HepG2 (cell line): ENCODE measurements at regions not wholly inside any gene's neighbourhood (a gene's known extent, or its start where the extent isn't known, plus 50 kb on each side); places are given as distances from the start of the nearest gene placed in this dataset.
"Not testable (repeated sequence)": the region's sequence is repeated elsewhere in the genome, so short reads cannot be mapped to it uniquely, and the experiment has no call there.

Source experiments
- ATAC-seq: fragments of 200-7000 bp; cut with Tn5 transposase; 3 replicates; pipeline ENCODE4 v1.9.1; 2020; ENCODE audit warnings: mild to moderate bottlenecking, moderate library complexity
- BruUV-seq: library from RNA; stranded (reverse); fragments of 400-500 nt; replicated peaks from 2 replicates; lab custom pipeline; 2021; lab: Mats Ljungman, UMichigan
- CTCF ChIA-PET: fragments of 300-600 bp; formaldehyde crosslinking; extraction: SDS; loops from one replicate; lab custom pipeline; 2021; ENCODE audit warnings: low total read pairs, inconsistent platforms, low intra/inter-chr PET ratio; lab: Yijun Ruan, JAX
- POLR2A ChIA-PET: fragments of 350-600 bp; sonication (Branson Sonifier 250); formaldehyde crosslinking; loops from one replicate; lab custom pipeline; 2020; ENCODE audit warnings: antibody characterized with exemption, inconsistent platforms; lab: Yijun Ruan, JAX
- DNase-seq: peaks from one replicate; pipeline ENCODE4 v3.0.0-alpha.2; 2015; ENCODE audit warnings: low spot score
- FAIRE-seq: peaks from 3 replicates; lab custom pipeline; 2011; peaks lifted over from hg19 to GRCh38; lab: Jason Lieb, UNC
- H2AFZ ChIP-seq: one replicate; pipeline ENCODE4 v1.6.1; 2011; ENCODE audit warnings: low read length, inconsistent platforms
- H3K27ac ChIP-seq: fragments of 300-600 bp; 3 replicates; pipeline ENCODE4 v1.8.0; 2011; ENCODE audit warnings: mixed run types, mild to moderate bottlenecking, mixed read lengths, low read length, inconsistent platforms; ENCODE audit not compliant: insufficient read depth; ENCODE audit errors: extremely low read length
- H3K27me3 ChIP-seq, 2 experiments: fragments of 200-600 bp in 1 of 2; 2 replicates in 1 of 2; 3 replicates in 1 of 2; pipeline versions ENCODE4 v1.6.0 to v1.8.0; 2011; ENCODE audit warnings: low read length in 2 of 2, mild to moderate bottlenecking in 2 of 2, moderate library complexity in 2 of 2, inconsistent platforms in 1 of 2; ENCODE audit not compliant: insufficient read depth in 2 of 2, control insufficient read depth in 1 of 2
- H3K36me3 ChIP-seq, 2 experiments: fragments of 200-600 bp in 1 of 2; replicated peaks in 1 of 2; 2 replicates in 1 of 2; 3 replicates in 1 of 2; pipeline versions ENCODE4 v1.5.1 to v1.8.0; 2011; ENCODE audit warnings: low read length in 2 of 2, inconsistent platforms in 1 of 2; ENCODE audit not compliant: insufficient read depth in 2 of 2, control insufficient read depth in 1 of 2
- H3K4me1 ChIP-seq: 2 replicates; pipeline ENCODE4 v1.5.1; 2012; ENCODE audit warnings: low read length, inconsistent platforms; ENCODE audit not compliant: insufficient read depth
- H3K4me2 ChIP-seq: 2 replicates; pipeline ENCODE4 v1.6.0; 2011; ENCODE audit warnings: low read depth, low read length, inconsistent platforms
- H3K4me3 ChIP-seq, 3 experiments: fragments of 200-600 bp in 1 of 3; sonication (generic), shearing (Covaris generic) in 1 of 3; replicated peaks in 1 of 3; 2 replicates each; pipeline ENCODE4 v1.5.1; 2011 to 2016; ENCODE audit warnings: low read length in 3 of 3, inconsistent platforms in 2 of 3, low read depth in 2 of 3, mild to moderate bottlenecking in 2 of 3, control low read depth in 1 of 3, mixed read lengths in 1 of 3; ENCODE audit not compliant: insufficient read depth in 1 of 3
- H3K79me2 ChIP-seq: one replicate; pipeline ENCODE4 v1.6.1; 2011; ENCODE audit warnings: low read length, inconsistent platforms; ENCODE audit not compliant: insufficient read depth
- H3K9ac ChIP-seq: 2 replicates; pipeline ENCODE4 v1.6.0; 2011; ENCODE audit warnings: mild to moderate bottlenecking, low read depth, low read length, inconsistent platforms; ENCODE audit not compliant: insufficient read depth
- H3K9me3 ChIP-seq: 2 replicates; pipeline ENCODE4 v1.5.1; 2012; ENCODE audit warnings: mild to moderate bottlenecking, low read length
- H4K20me1 ChIP-seq: 2 replicates; pipeline ENCODE4 v1.6.0; 2011; ENCODE audit warnings: inconsistent platforms, mild to moderate bottlenecking, low read length, moderate library complexity; ENCODE audit not compliant: insufficient read depth
- MAFF ChIP-seq: IDR thresholded peaks from 2 replicates; pipeline ENCODE4 v1.6.1; 2011; ENCODE audit warnings: low read depth, low read length, improper control_type of control experiment
- MAFK ChIP-seq, 2 experiments: IDR thresholded peaks in 1 of 2; conservative IDR thresholded peaks in 1 of 2; 2 replicates each; pipeline ENCODE4 v1.6.1; 2011; ENCODE audit warnings: improper control_type of control experiment in 2 of 2, low read length in 2 of 2
- NFE2L2 ChIP-seq: fragments of 150-350 bp; IDR thresholded peaks from 2 replicates; pipeline ENCODE4 v1.6.1; 2014; ENCODE audit warnings: low read length
- WGBS: methylation state at CpG from one replicate; pipeline ENCODE4 v1.1.6; 2017; ENCODE audit warnings: low lambda C conversion rate; 5-methylcytosine and 5-hydroxymethylcytosine counted together
- in situ Hi-C: cut with HindIII; loops from 2 replicates; pipeline ENCODE4 v1.10.0; 2017; ENCODE audit warnings: low pct_unique_long_range_greater_than_20kb; ENCODE audit not compliant: extremely low pct_ligation_motif_present
- intact Hi-C: fragments of 100-400 bp; cut with micrococcal nuclease; formaldehyde crosslinking; loops from one replicate; pipeline ENCODE4 v1.10.0; 2022; ENCODE audit not compliant: unreplicated experiment

- not testable (repeated sequence) for FAIRE-seq, ATAC-seq
- no CpG with 5 or more reads among the region's 1 CpG for WGBS
Observed at GRCh38 chr2:111320965-111321364, 200.3 kb downstream of the BCL2L11 start.

GRCh38 chr2:111323384-111323783 is 202.7 kb downstream of the BCL2L11 start:
- H3K9ac ChIP-seq, H3K27me3 ChIP-seq, FAIRE-seq, H2AFZ ChIP-seq, ATAC-seq, H3K9me3 ChIP-seq, H3K36me3 ChIP-seq, in situ Hi-C loops, DNase-seq, H4K20me1 ChIP-seq, intact Hi-C loops, H3K79me2 ChIP-seq, H3K27ac ChIP-seq, CTCF ChIA-PET, BruUV-seq, H3K4me1 ChIP-seq, H3K4me2 ChIP-seq, H3K4me3 ChIP-seq, POLR2A ChIA-PET: not testable (repeated sequence)
- 90% methylated on average over 4 of the region's 5 CpGs for WGBS

More at GRCh38 chr2:111320965-111321364, 200.3 kb downstream of the BCL2L11 start:
- CTCF ChIA-PET, H3K36me3 ChIP-seq, H3K4me3 ChIP-seq, POLR2A ChIA-PET, H3K27ac ChIP-seq, H2AFZ ChIP-seq, in situ Hi-C loops, H3K9me3 ChIP-seq: not testable (repeated sequence)
- TF ChIP-seq MAFF (0 out of 2 replicates have a peak, but pooled peaks have one; percentile 18), MAFK (conservative IDR thresholded peaks at IDR 0.05 in 1 of 2, IDR thresholded peaks at IDR 0.05 in 1 of 2; ENCODE audit: low read length in 2 of 2) (peak; percentile 50 to 60; a peak in 3 of 4 replicates), NFE2L2 (peak; percentile 56)
- TF ChIP-seq, all 625 proteins: peak for 3; not testable (repeated sequence) for 622
- H3K79me2 ChIP-seq, H3K4me2 ChIP-seq, H3K9ac ChIP-seq, H3K27me3 ChIP-seq, BruUV-seq, intact Hi-C loops, H4K20me1 ChIP-seq, DNase-seq, H3K4me1 ChIP-seq: not testable (repeated sequence)

- H4K20me1 ChIP-seq, H3K36me3 ChIP-seq, H3K4me3 ChIP-seq, H3K4me2 ChIP-seq, POLR2A ChIA-PET, H3K4me1 ChIP-seq, H3K9ac ChIP-seq, ATAC-seq, H3K27me3 ChIP-seq, H3K79me2 ChIP-seq, CTCF ChIA-PET, H3K27ac ChIP-seq, DNase-seq, intact Hi-C loops, in situ Hi-C loops, BruUV-seq, FAIRE-seq, H3K9me3 ChIP-seq, H2AFZ ChIP-seq: not testable (repeated sequence)
- no CpG with 5 or more reads among the region's 4 CpGs for WGBS
Observed at GRCh38 chr2:111327726-111328125, 207.0 kb downstream of the BCL2L11 start.

- CTCF ChIA-PET, H3K4me3 ChIP-seq, H3K4me2 ChIP-seq, H3K79me2 ChIP-seq, DNase-seq, H2AFZ ChIP-seq, H3K27ac ChIP-seq, intact Hi-C loops, H3K36me3 ChIP-seq, H3K9ac ChIP-seq, in situ Hi-C loops, H3K9me3 ChIP-seq, H3K27me3 ChIP-seq, BruUV-seq, ATAC-seq, POLR2A ChIA-PET, H4K20me1 ChIP-seq, FAIRE-seq, H3K4me1 ChIP-seq: not testable (repeated sequence)
- WGBS, result no CpG with 5 or more reads among the region's 4 CpGs
Observed at GRCh38 chr2:111329309-111329708, 208.6 kb downstream of the BCL2L11 start.
